ENCODE measurements at regions not wholly inside any gene's neighbourhood (a gene's known extent, or its start where the extent isn't known, plus 50 kb on each side); places are given as distances from the start of the nearest gene placed in this dataset.
"Not testable (repeated sequence)": the region's sequence is repeated elsewhere in the genome, so short reads cannot be mapped to it uniquely, and the experiment has no call there.

GRCh38 chr10:21463436-21463835 lies 62.0 kb downstream of the SKIDA1 start:
- DNase-seq (ENCODE audit: low read depth) = no peak

GRCh38 chr10:21458126-21458871 lies 67.2 kb downstream of the SKIDA1 start:
- no peak for DNase-seq (ENCODE audit: low read depth)

- DNase-seq (ENCODE audit: low read depth) = no peak
Measured at GRCh38 chr10:21456160-21456559, 69.3 kb downstream of the SKIDA1 start.

GRCh38 chr10:21452203-21452602 lies 73.3 kb downstream of the SKIDA1 start:
- DNase-seq (ENCODE audit: low read depth) = no peak

- DNase-seq (ENCODE audit: low read depth) = no peak
Measured at GRCh38 chr10:21449288-21449966, 76.1 kb downstream of the SKIDA1 start.

- DNase-seq (ENCODE audit: low read depth) = no peak
Measured at GRCh38 chr10:21445163-21445562, 80.3 kb downstream of the SKIDA1 start.

- no peak for DNase-seq (ENCODE audit: low read depth)
Measured at GRCh38 chr10:21441625-21442024, 83.9 kb downstream of the SKIDA1 start.

- DNase-seq (ENCODE audit: low read depth) = not testable (repeated sequence)
Measured at GRCh38 chr10:21438914-21439313, 86.6 kb downstream of the SKIDA1 start.

GRCh38 chr10:21437770-21438382 lies 87.6 kb downstream of the SKIDA1 start:
- no peak for DNase-seq (ENCODE audit: low read depth)

- no peak for DNase-seq (ENCODE audit: low read depth)
Measured at GRCh38 chr10:21432266-21432665, 93.2 kb downstream of the SKIDA1 start.

GRCh38 chr10:21431799-21432198 lies 93.7 kb downstream of the SKIDA1 start:
- no peak for DNase-seq (ENCODE audit: low read depth)

GRCh38 chr10:21427804-21428481 lies 97.5 kb downstream of the SKIDA1 start:
- DNase-seq (ENCODE audit: low read depth) = no peak

GRCh38 chr10:21424459-21424861 lies 101.0 kb downstream of the SKIDA1 start:
- DNase-seq (ENCODE audit: low read depth) = peak; percentile 9

GRCh38 chr10:21423850-21424249 lies 101.6 kb downstream of the SKIDA1 start:
- no peak for DNase-seq (ENCODE audit: low read depth)

- no peak for DNase-seq (ENCODE audit: low read depth)
Measured at GRCh38 chr10:21423338-21423737, 102.1 kb downstream of the SKIDA1 start.

GRCh38 chr10:21421794-21422193 lies 103.7 kb downstream of the SKIDA1 start:
- no peak for DNase-seq (ENCODE audit: low read depth)

GRCh38 chr10:21421016-21421415 lies 104.5 kb downstream of the SKIDA1 start:
- DNase-seq (ENCODE audit: low read depth) = no peak

- DNase-seq (ENCODE audit: low read depth) = peak; percentile 68
Measured at GRCh38 chr10:21418981-21419576, 106.4 kb downstream of the SKIDA1 start.

GRCh38 chr10:21417172-21417712 lies 108.2 kb downstream of the SKIDA1 start:
- no peak for DNase-seq (ENCODE audit: low read depth)

GRCh38 chr10:21413680-21414079 lies 111.8 kb downstream of the SKIDA1 start:
- DNase-seq (ENCODE audit: low read depth) = no peak

GRCh38 chr10:21413268-21413667 lies 112.2 kb downstream of the SKIDA1 start:
- DNase-seq (ENCODE audit: low read depth) = no peak

All from ELR (cell line).